IPS DF 4.7 (cell line): ENCODE measurements at regions not wholly inside any gene's neighbourhood (a gene's known extent, or its start where the extent isn't known, plus 50 kb on each side); places are given as distances from the start of the nearest gene placed in this dataset.

Source experiments
- DNase-seq: peaks from one replicate; pipeline ENCODE4 v3.0.0-alpha.2; 2013; ENCODE audit warnings: low spot score; ENCODE audit errors: extremely low read depth

- DNase-seq, result no peak
These were observed 247.5 kb downstream of the SAMD5 start for GRCh38 chr6:147755999-147756398.

GRCh38 chr6:147756891-147757290 lies 248.4 kb downstream of the SAMD5 start:
- no peak for DNase-seq

- no peak for DNase-seq
These were observed 248.8 kb downstream of the SAMD5 start for GRCh38 chr6:147757291-147757690.

DNA sequence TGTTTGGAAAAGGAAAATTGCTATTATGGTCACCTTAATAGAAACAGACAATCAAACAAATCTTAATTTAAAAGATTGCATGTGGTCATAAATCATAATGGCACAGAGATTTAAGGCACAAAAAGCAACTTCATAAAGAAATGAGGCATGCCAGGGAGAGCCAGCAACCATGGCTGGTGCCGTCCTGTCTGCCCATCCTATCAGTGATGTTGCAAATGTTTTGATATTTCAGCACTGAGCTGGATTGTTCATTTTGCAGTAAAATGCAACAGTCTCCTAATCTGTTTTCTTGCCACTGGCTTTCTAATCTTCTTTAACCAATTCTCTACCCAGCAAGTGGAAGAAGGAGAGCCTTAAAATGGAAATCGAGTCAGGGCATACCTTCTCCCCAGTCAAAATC lies 249.8 kb downstream of the SAMD5 start:
- DNase-seq, result no peak

DNA sequence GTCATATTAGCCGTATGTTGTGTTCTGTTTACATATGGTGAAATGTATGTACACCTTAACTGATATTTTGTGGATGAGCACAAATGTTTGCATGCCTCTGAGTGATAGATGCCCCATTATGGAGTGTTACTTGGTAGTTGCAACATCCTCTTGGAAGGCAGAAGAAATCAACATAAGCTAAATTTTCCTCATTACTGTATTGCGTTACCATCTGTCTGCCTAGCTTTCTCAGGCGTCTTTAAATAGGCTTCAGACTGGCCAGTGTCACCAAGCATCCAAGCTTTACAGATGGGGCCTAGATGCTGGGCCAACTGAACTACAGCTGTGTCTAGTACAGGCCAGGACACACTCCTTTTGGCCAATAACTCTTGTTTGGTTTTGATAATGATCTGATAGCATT lies 250.6 kb downstream of the SAMD5 start:
- no peak for DNase-seq

GRCh38 chr6:147759536-147759935 lies 251.0 kb downstream of the SAMD5 start:
- no peak for DNase-seq

DNA sequence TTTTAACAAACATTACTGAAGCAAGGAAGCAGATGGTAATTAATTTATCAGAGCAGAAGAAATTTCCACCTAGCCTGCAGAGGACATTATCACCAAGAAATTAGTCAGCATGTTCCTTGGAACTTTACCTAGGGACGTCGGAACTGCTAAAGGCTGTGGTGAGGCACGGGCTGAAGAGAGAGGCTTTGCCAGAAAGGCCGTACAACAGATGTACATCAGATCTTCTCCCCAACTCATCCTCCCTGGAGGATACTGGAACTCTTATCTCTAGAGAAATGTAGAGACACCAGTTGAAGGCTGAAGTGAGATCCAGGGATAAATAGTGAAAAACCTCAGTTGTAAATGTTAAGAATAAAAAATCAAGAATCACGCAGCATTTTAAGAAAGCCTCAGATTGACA lies 257.1 kb downstream of the SAMD5 start:
- DNase-seq, result no peak

- DNase-seq, result no peak
These were observed 260.5 kb downstream of the SAMD5 start for GRCh38 chr6:147768969-147769368.

DNA sequence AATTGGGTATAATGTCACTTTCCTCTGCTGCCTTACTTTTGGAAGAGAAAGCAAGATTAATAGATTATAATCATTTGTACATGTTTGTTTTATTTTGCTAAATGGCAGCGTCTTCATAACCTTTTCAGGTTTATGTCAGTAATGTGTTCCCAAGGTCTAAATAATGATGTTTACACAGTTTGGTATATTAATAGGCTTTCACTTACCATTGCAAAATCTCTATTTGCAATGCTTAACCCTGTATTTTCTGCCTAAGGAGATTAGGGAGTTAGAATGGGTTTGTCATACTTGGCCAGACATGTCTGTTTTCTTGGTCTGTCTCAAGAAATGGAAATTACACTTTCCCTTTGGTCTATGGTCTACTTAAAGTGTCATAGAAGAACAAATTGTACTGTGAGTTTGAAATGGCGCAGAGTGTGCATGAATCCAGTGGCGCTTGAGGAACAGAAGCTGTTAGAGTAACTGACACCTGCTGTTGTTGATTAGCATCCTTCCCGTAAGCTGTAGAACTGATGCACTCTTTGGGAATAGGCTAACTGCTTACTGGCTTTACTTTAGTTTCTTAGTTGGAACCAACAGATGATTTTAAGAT lies 261.1 kb downstream of the SAMD5 start:
- no peak for DNase-seq

DNA sequence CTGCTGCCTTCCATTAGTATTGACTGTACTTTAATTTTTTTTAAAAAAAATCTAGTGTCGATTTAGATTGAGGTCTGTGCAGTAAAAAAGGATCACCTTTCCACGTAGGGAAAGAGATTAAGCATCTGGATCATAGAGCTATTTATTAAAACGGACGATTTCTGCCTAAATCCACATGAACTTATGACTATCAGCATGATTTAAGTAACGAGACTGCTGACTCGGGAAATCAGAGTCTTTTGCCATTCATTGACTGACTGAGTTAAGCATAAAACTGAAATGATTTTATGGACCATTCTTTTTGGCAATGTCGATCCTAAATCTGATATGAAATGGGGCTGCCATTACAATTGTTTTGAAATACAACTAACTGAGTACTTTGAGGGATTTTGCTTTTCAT lies 261.7 kb downstream of the SAMD5 start:
- no peak for DNase-seq

GRCh38 chr6:147772724-147773123 lies 264.2 kb downstream of the SAMD5 start:
- DNase-seq, result no peak

GRCh38 chr6:147774856-147775255 lies 266.4 kb downstream of the SAMD5 start:
- DNase-seq, result no peak

DNA sequence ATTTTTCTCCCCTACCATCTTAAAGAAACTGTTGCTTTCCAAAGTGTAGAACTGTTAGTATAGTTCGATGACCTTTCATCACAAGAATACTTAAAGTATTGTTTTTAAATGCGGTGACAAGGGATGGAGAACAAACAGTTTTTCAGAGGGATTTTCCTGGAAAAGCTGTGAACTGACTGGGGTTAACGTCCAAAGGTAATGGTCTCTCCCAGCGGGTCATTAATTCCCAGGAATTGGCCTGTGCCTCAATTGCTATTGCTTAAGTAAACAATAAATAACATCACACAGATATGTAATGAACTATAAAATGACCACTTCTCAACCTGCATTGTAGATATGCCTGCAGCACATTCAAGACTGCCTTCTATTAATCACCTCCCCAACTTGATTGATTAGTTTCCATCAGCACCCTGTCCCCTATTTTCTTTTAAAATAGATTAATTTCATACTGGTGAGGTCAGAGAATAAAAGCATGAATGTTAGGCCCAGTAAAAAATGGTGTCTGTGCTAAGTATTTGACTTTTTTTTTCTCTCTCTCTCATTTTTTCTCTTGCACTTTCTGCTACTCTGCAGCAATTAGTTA lies 268.2 kb downstream of the SAMD5 start:
- DNase-seq, result no peak

GRCh38 chr6:147779624-147780023 lies 271.1 kb downstream of the SAMD5 start:
- no peak for DNase-seq

GRCh38 chr6:147782302-147782701 lies 273.8 kb downstream of the SAMD5 start:
- no peak for DNase-seq

DNA sequence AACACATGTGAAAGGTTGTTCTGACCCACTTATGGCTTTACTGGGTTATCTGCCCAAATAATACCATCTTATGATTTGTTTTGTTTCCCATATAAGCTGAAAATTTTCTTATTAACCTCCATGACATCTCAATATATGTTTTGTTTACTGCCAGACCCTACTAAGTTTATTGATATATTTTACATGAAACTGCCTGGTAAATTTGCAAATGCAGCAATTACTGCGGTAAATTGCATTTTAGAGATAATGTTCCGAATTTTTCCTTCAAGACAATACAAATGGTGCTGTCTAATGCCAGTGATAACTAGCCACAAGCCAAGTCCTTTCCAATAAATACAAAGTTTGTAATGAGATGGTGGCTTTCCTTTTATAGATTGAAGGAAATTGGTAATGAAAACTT lies 275.9 kb downstream of the SAMD5 start:
- DNase-seq, result no peak

- no peak for DNase-seq
These were observed 278.9 kb downstream of the SAMD5 start for GRCh38 chr6:147787417-147787816.

DNA sequence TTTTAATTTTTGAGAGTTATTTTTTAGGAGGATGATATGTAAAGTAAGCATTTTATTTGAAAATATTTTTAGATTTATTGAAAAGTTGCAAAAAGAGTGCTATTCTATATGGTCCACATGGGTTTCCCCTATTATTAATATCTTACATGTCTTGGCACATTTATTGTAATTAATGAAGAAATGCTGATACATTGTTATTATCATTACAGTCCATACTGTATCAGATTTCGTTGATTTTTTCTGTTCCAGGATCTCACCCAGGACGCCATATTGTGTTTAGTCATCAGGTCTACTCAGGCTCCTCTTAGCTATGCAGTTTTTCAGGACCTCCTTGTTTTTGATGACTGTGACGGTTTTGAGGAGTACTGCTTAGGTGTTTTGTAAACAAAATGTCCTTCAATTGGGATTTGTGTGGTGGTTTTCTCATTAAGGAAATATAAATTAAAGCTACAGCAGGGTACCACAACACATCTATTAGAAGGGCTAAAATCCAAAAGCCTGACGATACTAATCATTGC lies 281.0 kb downstream of the SAMD5 start:
- DNase-seq, result no peak

DNA sequence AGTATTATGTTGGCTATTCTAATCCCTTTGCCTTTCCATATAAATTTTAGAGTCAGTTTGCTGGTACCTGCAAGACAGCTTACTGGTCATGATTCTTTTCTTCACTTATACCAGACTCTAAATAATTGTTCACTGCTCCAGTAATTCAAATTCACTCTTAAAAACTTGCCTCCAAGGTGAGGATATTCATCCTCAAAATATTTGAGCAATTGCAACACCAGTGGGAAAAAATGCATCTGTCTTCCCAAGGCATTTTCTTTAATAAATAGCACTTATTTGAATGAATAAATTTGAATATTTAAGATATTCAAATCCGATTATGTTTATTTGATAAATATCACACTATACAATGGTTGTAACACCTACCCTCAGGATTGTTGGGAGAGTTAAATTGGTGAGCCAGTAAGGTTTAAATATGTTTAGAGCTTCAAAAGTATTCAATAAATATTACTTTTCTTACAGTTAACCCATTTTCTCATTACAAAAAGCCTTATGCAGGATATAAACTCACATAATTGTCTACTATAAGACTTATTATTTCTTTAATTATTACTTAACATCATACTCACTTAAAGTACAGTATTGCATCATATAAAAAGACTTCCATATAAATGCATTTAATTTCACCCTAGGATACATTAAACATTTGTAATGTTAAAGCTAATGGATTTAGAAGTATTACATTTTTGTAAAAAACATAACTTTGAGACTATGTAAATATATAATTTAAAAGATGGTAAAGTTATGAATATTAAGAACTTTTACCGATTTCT lies 285.6 kb downstream of the SAMD5 start:
- no peak for DNase-seq

DNA sequence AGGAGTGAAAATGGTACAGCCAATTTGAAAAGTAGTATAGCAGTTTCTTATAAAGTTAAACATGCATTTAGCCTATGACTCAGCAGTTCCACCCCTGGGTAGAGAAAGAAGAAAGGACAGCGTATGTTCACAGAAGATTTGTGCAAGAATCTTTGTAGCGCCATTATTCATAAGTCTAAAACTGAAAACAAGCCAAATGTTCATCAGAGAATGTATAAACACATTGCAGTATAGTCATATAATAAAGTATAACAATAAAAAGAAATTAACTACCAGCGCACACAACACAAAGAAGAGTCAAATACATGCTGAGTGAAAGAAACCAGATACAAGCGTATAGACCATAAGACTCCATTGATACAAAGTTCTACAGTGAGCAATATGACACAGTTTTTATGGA lies 294.0 kb downstream of the SAMD5 start:
- no peak for DNase-seq

GRCh38 chr6:147805155-147805554 lies 296.7 kb downstream of the SAMD5 start:
- no peak for DNase-seq

- DNase-seq, result no peak
These were observed 298.2 kb downstream of the SAMD5 start for GRCh38 chr6:147806697-147807096.

- no peak for DNase-seq
These were observed 300.1 kb downstream of the SAMD5 start for GRCh38 chr6:147808640-147809039.
